Middle frontal gyrus (tissue), 1 donor: ENCODE measurements at regions not wholly inside any gene's neighbourhood (a gene's known extent, or its start where the extent isn't known, plus 50 kb on each side); places are given as distances from the start of the nearest gene placed in this dataset.

Experiments used
- DNase-seq: peaks from one replicate; pipeline ENCODE4 v3.0.0-alpha.2; 2015; ENCODE audit warnings: low spot score; ENCODE audit errors: extremely low spot score

DNA sequence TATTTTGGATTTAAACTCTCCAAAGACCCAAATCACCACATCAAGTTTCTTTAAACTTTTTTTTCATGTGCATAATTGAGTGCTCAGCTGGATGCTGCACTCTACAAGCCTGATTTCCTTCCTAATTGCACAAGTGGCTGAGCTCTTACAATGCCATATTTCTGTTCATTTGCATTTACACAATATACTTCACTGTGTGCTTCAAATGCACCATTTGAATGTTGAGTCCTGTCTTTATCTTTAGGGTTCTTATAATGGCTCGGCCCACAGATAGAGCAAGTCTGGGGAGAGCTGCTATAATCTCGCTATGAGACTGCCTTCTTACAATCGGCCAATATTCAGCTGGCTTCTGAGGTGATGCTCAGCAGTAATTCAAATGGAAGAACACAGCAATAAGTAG, 200.6 kb upstream of the MAP3K7 start:
- DNase-seq = no peak

DNA sequence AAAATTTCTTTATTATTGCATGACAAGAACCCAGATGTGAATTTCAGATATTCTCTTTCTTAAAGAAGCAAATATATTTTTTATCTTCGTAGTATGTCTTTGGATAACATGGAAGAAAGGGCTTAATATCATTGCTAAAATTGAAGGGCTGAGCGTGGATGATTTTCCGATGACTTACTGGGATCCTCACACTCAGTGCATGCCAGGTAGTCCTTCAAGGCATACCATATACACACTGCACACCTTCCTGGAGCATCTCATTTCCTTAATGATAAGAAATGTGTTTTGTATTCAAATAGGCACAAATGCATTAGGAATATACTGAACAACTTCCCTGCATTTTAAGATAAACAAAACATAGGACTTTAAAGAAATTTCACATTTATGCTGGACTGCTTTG, 193.9 kb upstream of the MAP3K7 start:
- DNase-seq = no peak

DNA sequence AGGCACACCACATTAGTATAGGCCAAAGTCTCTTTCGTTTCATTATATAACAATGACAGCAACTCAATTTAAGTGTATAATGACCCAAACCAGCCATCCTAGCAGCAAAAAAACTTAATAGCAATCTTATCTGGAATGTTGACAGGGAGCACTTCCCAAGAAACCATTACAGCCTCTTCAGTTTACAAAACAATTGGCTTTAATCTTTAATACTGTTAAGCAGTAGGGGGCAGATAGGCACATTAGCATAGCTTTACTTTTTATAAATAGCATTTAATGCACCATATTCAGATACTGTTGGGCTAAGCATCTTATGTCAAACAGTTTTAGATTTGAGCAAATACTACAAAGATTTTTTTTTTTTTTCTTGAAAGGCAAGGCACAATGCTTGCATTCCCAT, 193.3 kb upstream of the MAP3K7 start:
- no peak for DNase-seq

DNA sequence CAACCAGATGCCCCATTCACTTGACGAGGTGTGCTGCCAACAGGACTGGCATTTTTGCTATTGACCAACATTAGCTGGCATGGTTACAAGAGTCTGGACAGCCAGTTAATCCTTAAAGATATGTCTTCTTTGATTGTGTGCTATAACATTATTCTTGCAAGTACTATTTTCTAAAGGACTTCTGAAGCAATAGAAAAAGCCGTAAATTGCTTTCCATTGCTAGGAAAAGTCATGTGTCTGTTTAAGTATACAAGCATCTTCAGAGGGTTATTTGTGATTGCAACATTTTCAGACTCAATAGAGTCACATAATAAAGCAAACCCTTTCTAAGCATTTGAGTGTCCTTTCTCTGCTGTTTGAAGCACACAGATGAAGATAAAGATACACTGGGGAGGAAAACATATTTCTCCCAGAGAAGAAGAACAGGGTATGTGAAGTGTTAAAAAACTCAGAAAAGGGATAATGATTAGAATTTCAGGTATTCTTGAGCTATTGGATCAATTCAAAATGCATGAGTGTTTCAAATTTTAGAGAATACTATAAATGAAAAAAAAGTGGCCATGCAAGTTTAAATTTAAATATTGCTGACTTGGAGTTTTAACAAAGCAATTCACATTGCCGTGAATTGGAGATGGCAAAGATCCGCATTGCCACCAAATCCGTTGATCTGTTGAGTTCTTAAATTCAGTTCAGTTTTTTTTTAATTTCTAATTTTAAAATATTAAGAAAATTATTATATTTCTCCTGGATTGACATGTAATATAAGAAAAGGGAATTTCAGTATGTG, 191.7 kb upstream of the MAP3K7 start:
- no peak for DNase-seq

DNA sequence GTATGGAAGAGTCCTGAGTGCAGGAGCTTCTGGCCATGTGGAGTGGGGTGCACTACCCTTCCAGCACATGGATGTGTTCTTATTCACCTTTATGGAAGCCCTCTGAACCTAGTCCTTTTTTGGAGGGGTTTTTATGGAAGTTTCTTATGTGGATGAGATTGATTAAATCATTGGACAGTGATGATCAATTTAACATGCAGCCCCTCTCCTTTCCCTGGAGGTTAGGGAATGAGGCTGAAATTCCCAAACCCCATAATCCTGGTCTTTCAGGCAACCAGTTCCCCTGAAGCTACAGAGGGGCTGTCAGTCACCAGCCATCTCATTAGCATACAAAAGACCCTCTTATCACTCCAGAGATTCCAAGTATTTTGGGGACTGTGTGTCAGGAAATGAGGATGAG, 183.9 kb upstream of the MAP3K7 start:
- no peak for DNase-seq

DNA sequence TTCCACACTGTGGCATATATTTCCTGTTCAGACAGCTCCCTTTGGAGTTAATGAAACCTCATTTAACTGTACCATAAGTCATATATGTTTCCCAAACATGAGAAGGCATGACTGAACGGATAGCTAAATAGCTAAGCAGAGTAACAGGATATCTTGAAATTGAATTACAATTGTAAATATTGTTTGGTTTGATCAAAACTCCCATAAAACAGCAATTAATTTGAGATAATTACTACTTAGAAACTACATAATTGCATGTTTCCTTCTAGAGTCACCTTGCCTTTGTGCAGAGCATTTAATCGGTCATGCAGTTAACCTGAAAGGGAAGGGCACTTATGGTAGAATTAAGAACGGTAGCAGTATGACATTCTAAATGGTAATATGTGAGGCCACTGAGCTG, 179.0 kb upstream of the MAP3K7 start:
- no peak for DNase-seq

DNA sequence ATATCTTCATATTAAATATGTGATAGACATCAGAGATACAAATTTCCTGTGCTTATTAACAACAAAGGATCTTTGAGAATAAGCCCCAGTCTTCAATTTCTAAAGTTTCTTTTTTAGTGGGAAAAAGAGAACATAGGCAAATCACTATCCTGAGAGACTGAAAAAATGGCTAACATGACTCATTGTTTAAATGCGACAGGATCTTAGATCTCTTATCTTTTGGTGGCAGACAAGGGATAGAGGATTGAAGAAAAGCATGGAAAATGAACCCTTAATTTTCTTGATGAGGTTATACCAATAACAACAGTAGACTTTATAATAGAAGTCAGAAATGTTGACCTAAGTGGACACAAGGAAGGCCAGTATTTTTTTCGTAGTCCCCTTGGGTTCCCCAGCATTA, 178.6 kb upstream of the MAP3K7 start:
- DNase-seq = no peak

DNA sequence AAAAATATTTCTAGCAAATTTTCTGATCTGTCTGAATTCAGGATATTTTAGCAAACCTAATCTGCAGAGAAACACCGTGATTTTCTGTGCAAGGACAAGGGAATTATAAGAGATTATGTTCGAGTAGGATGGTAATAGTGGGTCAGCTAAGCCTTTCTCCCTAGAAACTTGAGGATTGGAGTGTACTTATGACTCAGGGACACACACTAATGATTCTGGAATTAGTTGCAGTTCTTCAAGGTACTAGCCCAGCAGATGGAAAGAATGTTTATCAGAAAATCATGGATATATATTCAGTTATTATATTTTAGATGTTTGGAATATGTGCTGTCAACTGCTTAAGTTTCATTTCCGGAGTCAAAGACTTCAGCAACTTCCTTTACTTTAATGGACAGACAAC, 177.1 kb upstream of the MAP3K7 start:
- no peak for DNase-seq

DNA sequence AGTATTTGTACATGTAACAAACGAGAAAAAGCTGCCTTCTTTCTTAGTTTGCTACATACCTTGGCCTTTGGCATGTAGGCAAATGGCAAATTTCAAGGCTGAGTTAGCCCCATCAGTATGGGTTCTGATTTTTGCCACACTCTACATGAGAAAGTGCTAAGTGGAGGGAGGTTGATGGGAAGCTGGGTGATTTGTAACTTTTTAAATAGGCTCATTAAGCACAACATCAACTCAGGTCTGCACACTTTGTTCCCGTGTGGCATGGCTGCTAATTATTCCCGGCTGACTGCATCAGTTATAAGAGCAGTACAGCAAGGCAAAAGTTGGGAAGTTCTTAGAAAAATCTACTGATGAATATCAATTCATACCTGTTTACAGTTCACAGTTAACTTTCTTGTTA, 172.8 kb upstream of the MAP3K7 start:
- DNase-seq = no peak

DNA sequence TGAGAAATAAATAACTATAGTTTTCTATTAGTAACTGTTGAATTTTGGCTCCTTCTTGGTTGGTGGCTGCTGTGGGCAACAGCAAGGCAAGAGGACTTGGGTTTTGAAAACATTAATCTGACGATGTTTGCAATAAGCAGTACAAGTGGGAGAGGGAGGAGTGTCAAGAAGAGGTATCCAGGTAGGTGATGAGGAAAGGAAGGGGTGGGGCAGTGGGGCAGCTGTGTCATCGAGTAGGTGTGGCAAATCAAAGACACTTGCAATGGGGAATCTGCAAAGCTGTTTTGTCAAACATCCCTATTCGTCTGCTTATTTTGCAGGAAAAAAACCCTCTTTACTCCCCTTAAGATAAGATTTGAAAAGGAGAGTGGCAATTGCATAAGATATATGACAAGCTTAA, 171.9 kb upstream of the MAP3K7 start:
- no peak for DNase-seq

DNA sequence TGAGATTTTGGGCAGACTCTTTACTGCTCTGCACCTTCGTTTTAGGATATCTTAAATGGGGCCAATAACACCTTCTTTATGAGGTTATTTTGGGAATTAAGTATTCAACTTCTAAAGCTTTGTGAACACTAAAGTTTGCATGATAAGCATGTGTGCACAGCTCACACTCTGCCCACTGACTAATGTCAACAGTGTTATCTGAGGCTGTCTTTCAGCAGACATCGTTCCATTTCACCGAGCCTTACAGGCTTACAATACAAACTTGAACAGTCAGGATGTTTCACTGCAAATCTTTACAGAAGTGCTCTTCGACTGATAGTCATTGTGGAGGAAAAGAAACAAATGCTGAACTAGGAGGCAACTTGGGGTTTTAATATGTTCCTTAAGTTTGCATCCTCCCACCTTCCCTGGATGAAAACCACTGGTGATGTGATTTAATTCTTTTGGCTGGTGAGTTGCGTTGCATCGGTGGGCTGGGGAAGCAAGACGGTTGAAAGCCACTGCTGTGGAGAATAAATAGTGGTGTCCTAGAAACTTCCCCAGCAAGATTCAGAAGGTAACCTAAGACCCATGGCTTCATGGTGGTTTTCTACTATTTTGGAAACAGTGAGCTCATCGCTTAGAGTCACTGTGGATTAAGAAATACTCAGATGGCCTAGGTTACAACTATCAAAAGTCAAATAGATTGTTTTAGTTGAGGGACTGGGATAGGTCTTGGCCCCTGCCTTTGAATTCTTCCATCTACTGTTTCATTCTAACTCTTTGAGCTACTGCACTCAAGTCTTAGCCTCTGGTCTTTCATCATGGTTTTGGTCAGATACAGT, 167.2 kb upstream of the MAP3K7 start:
- DNase-seq = no peak

DNA sequence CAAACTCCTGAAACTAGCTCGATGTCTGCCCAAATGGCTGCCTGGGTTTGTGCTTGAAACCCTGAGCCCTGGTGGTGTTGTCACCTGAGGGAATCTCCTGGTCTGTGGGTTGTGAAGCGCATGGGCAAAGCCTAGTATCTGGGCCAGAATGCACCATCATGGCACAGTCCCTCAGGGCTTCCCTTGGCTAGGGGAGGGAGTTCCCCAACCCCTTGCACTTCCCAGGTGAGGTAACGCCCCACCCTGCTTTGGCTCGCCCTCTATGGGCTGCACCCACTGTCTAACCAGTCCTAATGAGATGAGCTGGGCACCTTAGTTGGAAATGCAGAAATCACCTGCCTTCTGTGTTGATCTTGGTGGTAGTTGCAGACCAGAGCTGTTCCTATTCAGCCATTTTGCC, 152.9 kb upstream of the MAP3K7 start:
- DNase-seq = no peak

DNA sequence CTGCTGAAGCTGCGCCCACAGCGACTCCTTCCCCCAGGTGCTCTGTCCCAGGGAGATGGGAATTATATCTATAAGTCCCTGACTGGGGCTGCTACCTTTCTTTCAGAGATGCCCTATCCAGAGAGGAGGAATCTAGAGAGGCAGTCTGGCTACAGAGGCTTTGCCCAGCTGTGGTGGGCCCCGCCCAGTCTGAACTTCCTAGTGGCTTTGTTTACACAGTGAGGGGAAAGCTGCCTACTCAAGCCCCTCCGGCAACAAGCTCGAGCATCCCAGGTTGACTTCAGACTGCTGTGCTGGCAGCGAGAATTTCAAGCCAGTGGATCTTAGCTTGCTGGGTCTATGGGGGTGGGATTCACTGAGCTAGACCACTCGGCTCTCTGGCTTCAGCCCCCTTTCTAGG, 152.5 kb upstream of the MAP3K7 start:
- no peak for DNase-seq

DNA sequence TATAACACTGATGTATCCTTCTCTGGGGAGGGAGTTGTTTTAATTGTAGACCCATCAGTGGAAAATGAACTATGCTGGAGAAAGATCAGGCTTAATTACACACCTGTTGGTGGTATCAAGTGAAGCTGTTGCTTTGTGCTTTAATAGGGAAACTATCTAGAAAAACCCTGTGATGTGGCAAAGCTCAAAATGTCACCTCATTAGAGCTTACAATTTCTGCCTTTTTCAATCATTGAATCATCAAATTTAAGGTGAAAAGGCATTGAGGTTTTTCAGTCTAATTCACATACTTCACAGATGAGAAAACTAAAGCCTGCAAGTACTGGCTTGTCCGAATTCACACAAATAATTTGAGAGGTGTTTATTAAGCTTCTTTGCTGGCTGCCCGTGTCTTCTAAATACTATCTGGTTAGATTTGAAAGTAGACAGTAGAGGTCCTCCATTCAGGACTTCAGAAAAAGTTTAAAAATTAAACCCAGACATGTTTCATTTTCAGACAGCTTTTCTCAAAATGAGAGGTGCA, 143.3 kb upstream of the MAP3K7 start:
- DNase-seq = no peak

DNA sequence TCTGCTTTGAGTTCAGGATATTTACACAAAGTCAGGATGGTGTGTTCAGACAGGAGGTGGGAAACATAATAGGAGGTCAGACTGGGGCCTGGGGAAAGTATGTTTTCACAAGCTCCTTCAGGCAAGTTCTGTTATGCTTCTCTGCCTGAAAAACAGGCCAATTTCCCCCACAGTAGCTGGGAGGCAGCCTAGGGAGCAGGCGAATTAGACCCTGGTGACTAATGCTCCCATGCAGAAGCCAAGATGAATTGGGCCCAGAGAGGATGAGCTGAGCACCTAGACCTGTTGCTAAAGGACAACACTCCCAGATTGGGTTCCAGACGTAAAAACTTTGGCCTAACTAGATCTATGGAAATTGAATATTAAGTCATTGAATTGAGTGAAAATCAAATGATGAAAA, 142.2 kb upstream of the MAP3K7 start:
- DNase-seq = no peak

DNA sequence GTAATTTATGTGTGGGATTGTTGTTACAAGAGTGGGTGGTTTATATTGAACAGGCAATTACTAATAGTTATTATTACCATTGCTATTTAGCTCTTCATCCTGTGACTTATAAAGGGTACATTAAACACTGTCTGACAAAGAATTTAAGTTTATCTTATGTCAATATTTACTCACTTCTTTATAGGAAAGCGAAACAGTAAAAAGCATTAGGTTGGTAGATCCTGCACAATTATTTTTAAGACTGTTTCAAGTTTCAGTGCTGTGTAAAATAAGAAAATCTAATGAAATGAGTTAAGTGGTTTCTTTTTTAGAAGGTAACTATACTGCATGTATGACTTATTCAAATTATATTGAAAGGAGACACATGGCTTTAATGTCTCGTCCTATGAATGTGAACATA, 135.8 kb upstream of the MAP3K7 start:
- DNase-seq = no peak

DNA sequence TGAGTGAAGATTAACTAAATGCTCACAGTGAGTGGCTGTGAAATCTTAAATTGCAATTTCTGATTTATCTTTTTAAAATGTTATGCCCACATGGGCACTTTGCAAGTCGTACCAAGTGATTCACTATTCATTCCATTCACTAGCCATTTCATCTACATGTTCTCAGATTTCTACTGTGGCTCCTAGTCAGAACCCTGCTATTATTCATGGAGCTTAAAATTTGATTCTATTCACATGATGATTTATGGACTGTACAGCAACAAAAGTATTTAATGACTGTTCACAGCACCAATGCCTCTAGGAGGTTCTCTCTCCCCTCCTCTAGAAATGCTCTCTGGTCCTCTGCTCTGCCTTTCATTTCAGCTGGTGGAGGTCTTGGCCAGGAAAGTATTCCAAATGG, 133.5 kb upstream of the MAP3K7 start:
- no peak for DNase-seq

DNA sequence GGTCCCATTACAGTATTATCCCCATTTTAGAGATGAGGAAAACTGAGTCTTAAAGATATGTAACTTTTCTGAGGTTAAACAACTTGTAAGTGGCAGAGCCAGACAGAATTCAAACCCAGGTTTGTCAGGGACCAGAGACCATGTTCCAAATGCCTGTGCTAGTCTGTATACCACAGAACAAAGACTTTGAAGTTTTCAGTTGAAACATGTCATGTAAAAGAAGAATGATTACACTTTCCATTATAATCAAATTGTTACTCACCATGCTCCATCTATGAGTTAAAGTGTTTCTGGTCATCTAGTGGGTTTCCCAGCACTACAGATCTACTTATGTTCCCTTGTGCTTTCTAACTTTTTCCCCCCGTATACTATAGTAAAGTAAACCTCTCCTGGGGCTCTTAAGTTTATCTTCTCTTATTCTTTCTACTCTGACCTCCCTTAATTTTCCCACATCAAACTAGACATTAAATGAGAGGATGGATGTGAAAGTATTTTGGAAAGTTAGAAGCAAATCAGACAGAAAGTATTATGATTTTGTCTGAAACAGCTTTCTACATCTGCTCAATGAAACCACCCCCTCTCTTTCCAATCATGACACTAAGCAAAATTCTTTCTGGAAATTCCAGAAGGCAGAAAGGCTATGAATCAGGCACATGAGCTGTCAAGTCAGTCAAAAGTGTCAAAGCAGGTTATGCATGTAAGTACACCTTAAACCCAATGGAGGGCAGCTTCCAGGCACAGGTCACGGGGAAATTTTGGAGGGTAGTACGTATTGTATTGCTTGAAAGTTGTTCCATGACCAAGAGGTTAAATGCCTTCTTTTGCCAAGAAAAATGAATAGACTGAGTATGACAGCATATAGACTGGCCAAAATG, 132.7 kb upstream of the MAP3K7 start:
- no peak for DNase-seq

DNA sequence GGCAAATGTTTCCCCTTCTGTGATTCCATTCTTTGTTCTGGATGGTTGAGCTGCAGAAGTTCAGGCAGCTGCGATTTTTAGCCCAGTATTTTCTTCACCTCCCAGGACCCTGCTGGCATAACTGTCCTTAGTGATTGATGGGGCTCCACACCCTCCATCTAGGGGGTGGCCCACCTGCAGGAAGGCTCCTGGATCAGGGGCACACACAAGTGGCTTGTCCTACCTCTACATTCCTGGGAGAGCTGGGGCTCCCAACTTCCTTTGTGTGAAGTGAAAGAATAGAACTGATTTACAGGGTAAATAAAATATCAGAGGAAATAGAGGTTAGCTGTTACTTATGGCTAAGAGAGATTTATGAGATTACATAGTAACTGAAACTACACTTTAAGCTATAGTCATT, 129.5 kb upstream of the MAP3K7 start:
- DNase-seq = no peak

DNA sequence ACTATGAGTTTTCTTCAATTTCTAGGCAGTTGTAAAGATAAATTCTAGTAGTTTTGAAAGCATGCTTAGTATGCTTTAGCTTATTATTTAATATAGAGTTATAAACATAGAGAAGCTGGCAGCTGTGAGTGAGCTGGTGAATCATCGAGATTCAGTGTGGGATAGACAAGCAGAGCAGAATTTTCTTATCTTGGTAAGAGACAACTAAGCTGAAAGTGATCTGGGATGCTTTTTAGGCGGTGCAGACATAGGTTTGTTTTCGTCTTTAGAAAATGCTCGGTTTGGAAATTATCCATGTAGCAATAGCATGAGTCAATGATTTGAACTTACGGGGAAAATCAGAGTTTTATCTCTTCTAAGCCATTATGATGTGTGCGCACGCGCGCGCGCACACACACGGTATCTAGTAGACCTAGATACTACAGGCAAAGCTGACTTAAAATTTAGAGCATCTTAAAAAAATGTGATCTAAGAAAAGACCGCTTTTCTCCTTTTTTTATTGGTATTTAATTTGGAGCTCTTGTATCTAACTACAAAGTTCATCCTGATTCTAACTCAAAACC, 128.3 kb upstream of the MAP3K7 start:
- no peak for DNase-seq

DNA sequence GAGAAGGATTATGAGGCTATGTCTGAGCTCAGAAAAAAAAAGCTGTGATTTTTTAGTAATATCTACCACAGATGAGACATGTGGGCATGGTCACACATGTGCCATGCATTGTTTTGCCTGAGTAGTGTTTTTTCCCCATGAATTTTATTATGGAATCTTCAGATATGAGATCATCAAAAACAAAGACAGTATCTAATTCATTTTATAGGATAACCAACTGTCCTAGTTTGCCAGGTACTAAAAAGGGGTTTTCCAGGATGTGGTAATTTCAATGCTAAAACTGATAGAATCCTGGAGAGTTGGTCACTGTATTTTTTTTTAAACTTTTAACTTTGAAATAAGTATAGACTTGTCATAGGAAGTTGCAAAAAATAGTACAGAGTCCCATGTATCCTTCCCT, 127.4 kb upstream of the MAP3K7 start:
- DNase-seq = no peak
